GM12801 (cell line): ENCODE measurements at regions not wholly inside any gene's neighbourhood (a gene's known extent, or its start where the extent isn't known, plus 50 kb on each side); places are given as distances from the start of the nearest gene placed in this dataset.

ENCODE experiments used
- CTCF ChIP-seq: IDR thresholded peaks from one replicate; pipeline ENCODE4 v1.5.1; 2011; ENCODE audit warnings: control low read depth; ENCODE audit not compliant: insufficient read length; ENCODE audit errors: extremely low read depth

GRCh38 chr18:4549164-4549872 lies 94.2 kb upstream of the DLGAP1 start:
- TF ChIP-seq CTCF, result no peak

- no peak for TF ChIP-seq CTCF
Measured at GRCh38 chr18:4547126-4547525, 92.0 kb upstream of the DLGAP1 start.

- no peak for TF ChIP-seq CTCF
Measured at GRCh38 chr18:4544142-4544541, 89.0 kb upstream of the DLGAP1 start.

- TF ChIP-seq CTCF, result no peak
Measured at GRCh38 chr18:4543711-4544110, 88.6 kb upstream of the DLGAP1 start.

GRCh38 chr18:4541588-4541987 lies 86.5 kb upstream of the DLGAP1 start:
- no peak for TF ChIP-seq CTCF

GRCh38 chr18:4536447-4536846 lies 81.3 kb upstream of the DLGAP1 start:
- no peak for TF ChIP-seq CTCF

GRCh38 chr18:4528405-4528804 lies 73.3 kb upstream of the DLGAP1 start:
- TF ChIP-seq CTCF, result no peak

GRCh38 chr18:4524096-4524495 lies 69.0 kb upstream of the DLGAP1 start:
- TF ChIP-seq CTCF, result no peak
